ENCODE measurements at regions not wholly inside any gene's neighbourhood (a gene's known extent, or its start where the extent isn't known, plus 50 kb on each side); places are given as distances from the start of the nearest gene placed in this dataset.

DNA sequence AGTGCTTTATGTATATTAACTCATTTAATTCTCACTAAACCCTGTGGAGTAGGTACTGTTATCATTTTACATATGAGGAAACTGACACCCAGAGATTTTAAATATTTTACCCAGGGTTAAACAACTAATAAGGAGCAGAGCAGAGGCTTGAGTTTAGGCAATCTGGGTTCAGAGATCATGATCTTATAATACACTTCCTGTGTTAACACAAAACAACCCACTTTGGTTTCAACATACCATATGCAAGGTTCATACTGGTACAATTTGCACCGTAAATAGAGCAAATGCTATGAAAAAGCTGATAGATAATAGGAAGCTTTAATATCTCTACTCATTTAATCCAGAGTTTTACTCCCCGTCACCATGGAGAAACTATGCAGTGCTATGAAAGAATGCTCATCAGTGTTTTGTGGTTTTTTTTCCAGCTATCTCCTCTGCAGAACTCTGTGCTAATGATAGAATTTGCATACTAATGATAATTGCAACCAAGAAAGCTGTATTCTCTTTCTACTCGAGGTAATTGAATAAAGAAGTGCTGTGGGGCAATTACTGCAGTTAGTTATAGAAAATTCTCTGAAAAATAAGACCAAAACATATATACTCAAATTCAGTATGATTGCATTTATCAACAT is 138.8 kb upstream of the MAP9 start:
- TF ChIP-seq, protein P1, sequence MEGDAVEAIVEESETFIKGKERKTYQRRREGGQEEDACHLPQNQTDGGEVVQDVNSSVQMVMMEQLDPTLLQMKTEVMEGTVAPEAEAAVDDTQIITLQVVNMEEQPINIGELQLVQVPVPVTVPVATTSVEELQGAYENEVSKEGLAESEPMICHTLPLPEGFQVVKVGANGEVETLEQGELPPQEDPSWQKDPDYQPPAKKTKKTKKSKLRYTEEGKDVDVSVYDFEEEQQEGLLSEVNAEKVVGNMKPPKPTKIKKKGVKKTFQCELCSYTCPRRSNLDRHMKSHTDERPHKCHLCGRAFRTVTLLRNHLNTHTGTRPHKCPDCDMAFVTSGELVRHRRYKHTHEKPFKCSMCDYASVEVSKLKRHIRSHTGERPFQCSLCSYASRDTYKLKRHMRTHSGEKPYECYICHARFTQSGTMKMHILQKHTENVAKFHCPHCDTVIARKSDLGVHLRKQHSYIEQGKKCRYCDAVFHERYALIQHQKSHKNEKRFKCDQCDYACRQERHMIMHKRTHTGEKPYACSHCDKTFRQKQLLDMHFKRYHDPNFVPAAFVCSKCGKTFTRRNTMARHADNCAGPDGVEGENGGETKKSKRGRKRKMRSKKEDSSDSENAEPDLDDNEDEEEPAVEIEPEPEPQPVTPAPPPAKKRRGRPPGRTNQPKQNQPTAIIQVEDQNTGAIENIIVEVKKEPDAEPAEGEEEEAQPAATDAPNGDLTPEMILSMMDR (conservative IDR thresholded peaks at IDR 0.05; ENCODE audit: low read length): no peak
- no peak for TF ChIP-seq EZH2phosphoT487 (IDR thresholded peaks at IDR 0.05; ENCODE audit: borderline replicate concordance, low read depth, low read length)

Measured in OCI-LY7 (cell line).